ENCODE measurements at regions not wholly inside any gene's neighbourhood (a gene's known extent, or its start where the extent isn't known, plus 50 kb on each side); places are given as distances from the start of the nearest gene placed in this dataset.
"Not testable (repeated sequence)": the region's sequence is repeated elsewhere in the genome, so short reads cannot be mapped to it uniquely, and the experiment has no call there.

- not testable (repeated sequence) for DNase-seq (ENCODE audit: low spot score)
Observed at GRCh38 chr1:106389160-106389559, 667.3 kb upstream of the PRMT6 start.

GRCh38 chr1:106393046-106393445 is 663.4 kb upstream of the PRMT6 start:
- DNase-seq (ENCODE audit: low spot score): no peak

GRCh38 chr1:106396020-106396419 is 660.5 kb upstream of the PRMT6 start:
- DNase-seq (ENCODE audit: low spot score): no peak

GRCh38 chr1:106398391-106398790 is 658.1 kb upstream of the PRMT6 start:
- no peak for DNase-seq (ENCODE audit: low spot score)

- DNase-seq (ENCODE audit: low spot score): no peak
Observed at GRCh38 chr1:106406114-106406513, 650.4 kb upstream of the PRMT6 start.

GRCh38 chr1:106412321-106412720 is 644.2 kb upstream of the PRMT6 start:
- not testable (repeated sequence) for DNase-seq (ENCODE audit: low spot score)

GRCh38 chr1:106435269-106435668 is 621.2 kb upstream of the PRMT6 start:
- no peak for DNase-seq (ENCODE audit: low spot score)

GRCh38 chr1:106439475-106439874 is 617.0 kb upstream of the PRMT6 start:
- DNase-seq (ENCODE audit: low spot score): no peak

- DNase-seq (ENCODE audit: low spot score): no peak
Observed at GRCh38 chr1:106447466-106447865, 609.0 kb upstream of the PRMT6 start.

- DNase-seq (ENCODE audit: low spot score): no peak
Observed at GRCh38 chr1:106456832-106457231, 599.6 kb upstream of the PRMT6 start.

GRCh38 chr1:106457368-106457767 is 599.1 kb upstream of the PRMT6 start:
- DNase-seq (ENCODE audit: low spot score): no peak

GRCh38 chr1:106458866-106459265 is 597.6 kb upstream of the PRMT6 start:
- no peak for DNase-seq (ENCODE audit: low spot score)

GRCh38 chr1:106459418-106459817 is 597.1 kb upstream of the PRMT6 start:
- DNase-seq (ENCODE audit: low spot score): no peak

- no peak for DNase-seq (ENCODE audit: low spot score)
Observed at GRCh38 chr1:106465666-106466065, 590.8 kb upstream of the PRMT6 start.

GRCh38 chr1:106480629-106481028 is 575.8 kb upstream of the PRMT6 start:
- no peak for DNase-seq (ENCODE audit: low spot score)

GRCh38 chr1:106492880-106493279 is 563.6 kb upstream of the PRMT6 start:
- no peak for DNase-seq (ENCODE audit: low spot score)

- no peak for DNase-seq (ENCODE audit: low spot score)
Observed at GRCh38 chr1:106494646-106495045, 561.8 kb upstream of the PRMT6 start.

- no peak for DNase-seq (ENCODE audit: low spot score)
Observed at GRCh38 chr1:106498238-106498637, 558.2 kb upstream of the PRMT6 start.

- DNase-seq (ENCODE audit: low spot score): no peak
Observed at GRCh38 chr1:106502659-106503058, 553.8 kb upstream of the PRMT6 start.

GRCh38 chr1:106515375-106515774 is 541.1 kb upstream of the PRMT6 start:
- DNase-seq (ENCODE audit: low spot score): no peak

GRCh38 chr1:106517224-106517623 is 539.2 kb upstream of the PRMT6 start:
- DNase-seq (ENCODE audit: low spot score): no peak

GRCh38 chr1:106523497-106523896 is 533.0 kb upstream of the PRMT6 start:
- no peak for DNase-seq (ENCODE audit: low spot score)

- DNase-seq (ENCODE audit: low spot score): no peak
Observed at GRCh38 chr1:106524631-106525030, 531.8 kb upstream of the PRMT6 start.

GRCh38 chr1:106526650-106527049 is 529.8 kb upstream of the PRMT6 start:
- DNase-seq (ENCODE audit: low spot score): no peak

GRCh38 chr1:106534612-106535011 is 521.9 kb upstream of the PRMT6 start:
- DNase-seq (ENCODE audit: low spot score): peak; percentile 14
